Gastrocnemius medialis (tissue), 4 donors: ENCODE measurements at regions not wholly inside any gene's neighbourhood (a gene's known extent, or its start where the extent isn't known, plus 50 kb on each side); places are given as distances from the start of the nearest gene placed in this dataset.

ENCODE experiments used
- CTCF ChIP-seq, 5 experiments: fragments of 450-650 bp in 3 of 5; fragments of 200-600 bp in 2 of 5; sonication (generic) in 2 of 5; IDR thresholded peaks in 4 of 5; conservative IDR thresholded peaks in 1 of 5; 1 replicate in 4 of 5; 2 replicates in 1 of 5; pipeline ENCODE4 v1.5.1; 2016 to 2019; ENCODE audit warnings: antibody characterized with exemption in 5 of 5, mild to moderate bottlenecking in 3 of 5, moderate library complexity in 3 of 5
- POLR2A ChIP-seq, 2 donors: fragments of 450-650 bp; IDR thresholded peaks; one replicate each; pipeline ENCODE4 v1.6.1; 2017; ENCODE audit warnings: antibody characterized with exemption in 2 of 2, mild to moderate bottlenecking in 2 of 2, moderate library complexity in 2 of 2

DNA sequence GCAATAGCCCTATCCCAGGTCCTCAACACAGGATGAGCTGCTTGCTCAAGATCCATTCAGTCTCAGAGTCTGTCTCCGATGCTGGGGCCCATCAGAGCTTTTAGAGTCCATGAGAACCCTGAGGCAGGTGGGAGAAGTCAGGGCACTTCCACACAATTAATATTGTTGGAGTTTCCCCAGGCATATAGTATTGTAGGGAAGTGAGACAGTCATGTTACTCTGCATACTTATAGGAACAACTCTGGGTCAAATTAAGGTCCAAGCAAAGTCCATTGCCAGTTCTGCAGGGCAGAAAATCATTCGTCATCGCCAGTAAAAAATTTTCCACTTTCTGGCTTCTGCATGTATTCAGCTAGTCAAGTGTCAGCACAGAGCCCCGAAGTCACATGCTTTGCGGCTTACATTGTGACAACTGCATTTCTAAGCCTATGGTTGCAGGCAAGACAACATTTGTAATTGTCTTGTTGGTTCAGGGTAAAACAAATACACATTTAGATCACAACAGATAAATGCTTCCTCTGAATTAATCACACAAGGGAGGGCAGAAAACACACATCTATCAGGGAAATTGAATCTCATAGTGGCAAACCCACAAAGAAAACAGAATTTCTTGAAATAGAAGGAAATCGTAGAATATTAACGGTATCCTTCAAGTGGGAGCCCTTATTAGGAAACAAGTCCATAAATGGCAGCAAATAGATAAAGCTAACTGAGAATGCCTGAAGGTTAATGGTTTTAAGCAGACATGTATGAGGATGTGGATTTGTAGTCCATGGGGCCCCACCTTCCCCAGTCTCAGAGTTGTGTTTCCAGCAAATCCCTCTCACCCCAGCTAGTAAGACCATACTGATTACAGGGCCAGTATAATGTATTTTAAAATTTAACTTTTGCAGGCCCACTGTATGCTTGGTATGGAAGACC lies 412.1 kb upstream of the RASGEF1B start:
- no peak for TF ChIP-seq CTCF (IDR thresholded peaks at IDR 0.05 in 4 of 5, conservative IDR thresholded peaks at IDR 0.05 in 1 of 5)
- TF ChIP-seq POLR2A (IDR thresholded peaks at IDR 0.05) = no peak
